MG63 (cell line): ENCODE measurements at regions not wholly inside any gene's neighbourhood (a gene's known extent, or its start where the extent isn't known, plus 50 kb on each side); places are given as distances from the start of the nearest gene placed in this dataset.

Experiments
- DNase-seq: peaks from one replicate; pipeline ENCODE4 v3.0.0-alpha.2; 2020
- H3K27me3 ChIP-seq: fragments of 250-450 bp; sonication (Bioruptor Pico); 2 replicates; pipeline ENCODE4 v1.5.1; 2020; ENCODE audit warnings: mild to moderate bottlenecking, moderate library complexity
- H3K36me3 ChIP-seq: fragments of 250-450 bp; sonication (Bioruptor Pico); 2 replicates; pipeline ENCODE4 v1.5.1; 2020; ENCODE audit warnings: mild to moderate bottlenecking, moderate library complexity
- H3K4me3 ChIP-seq: fragments of 250-450 bp; sonication (Bioruptor Pico); 2 replicates; pipeline ENCODE4 v1.5.1; 2020; ENCODE audit warnings: mild to moderate bottlenecking, moderate library complexity
- H3K9me3 ChIP-seq: fragments of 250-450 bp; sonication (Bioruptor Pico); 2 replicates; pipeline ENCODE4 v1.5.1; 2020; ENCODE audit warnings: mild to moderate bottlenecking, moderate library complexity

DNA sequence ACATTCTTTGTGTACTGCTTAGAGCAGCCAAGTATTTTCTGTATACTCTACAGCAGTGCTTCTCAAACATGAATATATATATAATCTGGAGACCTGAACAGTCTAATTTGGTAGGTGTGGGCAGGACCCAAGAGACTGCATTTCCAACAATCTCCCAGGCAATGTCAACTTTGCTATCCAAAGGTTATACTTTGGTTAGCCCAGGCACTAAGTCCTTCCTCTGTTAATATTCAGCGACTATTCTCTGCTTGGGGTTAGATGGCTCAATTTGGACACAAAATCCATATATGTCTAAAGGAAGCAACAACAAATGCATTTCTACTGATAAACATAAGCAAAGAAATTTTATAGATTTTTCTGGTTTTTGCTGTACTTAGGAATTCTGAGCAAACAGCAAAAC lies 480.0 kb upstream of the RPS6KA3 start:
- Histone ChIP-seq H3K36me3 (no peaks in the 10 kb centered on the region), H3K4me3 (no peak overlapping the region)
- no peak for DNase-seq

DNA sequence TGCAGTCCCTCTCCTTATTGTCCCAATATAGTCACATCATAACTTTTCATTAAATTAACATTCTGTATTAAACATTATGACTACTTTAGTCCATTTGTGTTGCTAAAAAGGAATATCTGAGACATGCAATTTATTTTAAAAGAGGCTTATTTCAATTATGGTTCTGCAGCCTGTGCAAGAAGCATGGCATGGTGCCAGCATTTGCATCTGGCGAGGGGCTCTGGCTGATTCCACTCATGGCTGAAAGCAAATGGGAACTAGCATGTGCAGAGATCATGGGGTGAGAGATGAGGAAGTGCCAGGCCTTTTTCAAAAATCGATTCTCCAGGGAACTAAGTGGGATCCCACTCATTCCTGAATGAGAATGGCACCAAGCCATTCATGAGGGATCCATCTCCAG lies 476.3 kb upstream of the RPS6KA3 start:
- H3K4me3 ChIP-seq: no peak overlapping the region
- no peaks in the 10 kb centered on the region for H3K9me3 ChIP-seq
- DNase-seq: no peak
- no peaks in the 10 kb centered on the region for H3K36me3 ChIP-seq
- no peaks in the 10 kb centered on the region for H3K27me3 ChIP-seq

More for the DNA sequence above, 480.0 kb upstream of the RPS6KA3 start:
- Histone ChIP-seq H3K27me3 (no peaks in the 10 kb centered on the region), H3K9me3 (no peaks in the 10 kb centered on the region)

DNA sequence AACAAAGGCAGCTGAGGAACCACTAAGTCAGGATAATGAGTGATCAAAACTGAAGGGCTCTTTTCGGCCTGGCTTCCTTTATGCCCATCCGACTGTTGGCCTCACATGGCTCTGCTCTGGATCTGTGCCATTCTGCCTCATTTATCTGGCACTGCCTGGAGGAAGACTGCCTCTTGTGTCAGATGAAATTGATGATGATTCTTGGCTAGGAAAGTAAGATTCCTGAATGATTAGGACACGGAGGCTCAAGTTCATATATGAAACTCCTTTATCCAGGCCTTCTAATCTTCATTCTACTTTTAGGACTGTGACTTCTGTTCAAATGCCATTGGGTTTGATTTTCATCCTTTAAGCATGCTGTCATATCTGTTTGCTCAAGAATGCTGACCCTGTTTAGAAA lies 475.4 kb upstream of the RPS6KA3 start:
- H3K4me3 ChIP-seq: no peak overlapping the region
- no peaks in the 10 kb centered on the region for H3K36me3 ChIP-seq

DNA sequence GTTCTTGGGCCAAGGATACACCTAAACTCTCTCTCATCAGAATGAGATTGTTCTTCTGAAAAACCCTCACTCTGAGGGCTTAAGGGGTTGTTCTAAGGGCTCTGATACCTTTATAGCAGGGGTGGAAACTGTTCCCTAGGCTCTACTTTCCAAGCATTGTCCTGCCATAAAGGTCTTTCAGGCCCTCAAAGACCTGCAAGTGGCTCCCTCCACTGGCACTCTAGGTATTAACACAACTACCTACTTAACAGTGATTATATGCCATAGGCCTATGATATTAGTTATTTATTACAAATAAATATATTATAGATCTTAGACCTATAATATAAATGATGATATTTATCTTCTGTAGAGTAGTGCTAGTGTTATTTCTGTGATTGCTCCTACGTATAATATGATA lies 473.7 kb upstream of the RPS6KA3 start:
- DNase-seq: no peak
- Histone ChIP-seq H3K9me3 (no peaks in the 10 kb centered on the region), H3K36me3 (no peaks in the 10 kb centered on the region), H3K27me3 (no peaks in the 10 kb centered on the region), H3K4me3 (no peak overlapping the region)

More for the DNA sequence above, 475.4 kb upstream of the RPS6KA3 start:
- no peak for DNase-seq
- Histone ChIP-seq H3K9me3 (no peaks in the 10 kb centered on the region), H3K27me3 (no peaks in the 10 kb centered on the region)

DNA sequence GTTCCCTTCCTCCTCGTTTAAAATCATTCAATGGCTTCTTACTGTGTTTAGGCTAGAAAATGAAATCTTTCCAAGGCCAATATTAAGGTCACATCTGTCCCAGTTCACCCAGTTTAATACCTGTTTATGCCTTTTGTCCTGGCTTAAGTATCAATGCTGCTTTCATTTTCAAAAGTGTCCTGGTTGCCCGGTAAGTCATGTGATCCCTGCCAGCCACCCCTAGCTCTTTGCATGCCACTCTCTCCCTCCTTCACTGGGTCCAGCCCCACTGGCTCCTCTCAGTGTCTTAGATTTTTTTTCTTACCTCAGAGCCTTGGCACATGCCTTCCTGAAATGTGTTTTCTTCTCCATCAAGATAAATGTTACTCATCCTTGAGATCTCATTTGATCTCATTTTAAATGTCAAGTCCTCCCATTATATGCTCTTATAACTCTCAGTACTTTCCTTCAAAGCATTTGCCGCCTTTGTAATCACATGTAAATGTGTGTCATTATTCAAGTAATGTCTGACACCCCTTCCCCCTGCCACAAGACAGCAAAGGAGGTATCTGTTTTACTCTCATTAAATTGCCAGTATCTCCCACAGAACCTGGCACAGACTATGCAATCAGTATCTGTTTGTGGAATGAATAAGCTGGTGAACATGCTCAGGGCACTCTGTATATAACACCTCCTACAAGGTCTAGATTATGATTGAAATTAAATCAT lies 472.5 kb upstream of the RPS6KA3 start:
- Histone ChIP-seq H3K27me3 (no peaks in the 10 kb centered on the region), H3K4me3 (no peak overlapping the region), H3K36me3 (no peaks in the 10 kb centered on the region), H3K9me3 (no peaks in the 10 kb centered on the region)
- DNase-seq: no peak

DNA sequence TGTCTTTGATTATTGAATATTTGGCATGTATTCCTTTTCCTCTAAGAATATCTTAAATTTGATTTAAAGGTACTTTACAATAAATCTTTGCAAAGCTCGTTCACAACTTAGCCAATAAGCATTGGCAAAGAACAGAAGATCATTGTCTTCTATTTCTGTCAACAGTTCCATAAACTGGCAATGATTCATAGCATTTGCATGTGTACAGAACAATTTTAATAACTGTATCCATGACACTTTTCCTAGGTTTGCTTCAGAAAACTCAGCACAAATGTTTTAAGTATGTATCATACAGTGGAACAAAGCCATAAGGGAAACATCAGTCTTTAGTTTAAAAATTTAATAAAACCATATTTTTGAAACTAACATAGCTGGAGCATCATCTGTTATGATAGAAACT lies 462.7 kb upstream of the RPS6KA3 start:
- no peak for DNase-seq
- no peak overlapping the region for H3K4me3 ChIP-seq
- no peaks in the 10 kb centered on the region for H3K27me3 ChIP-seq
- H3K36me3 ChIP-seq: no peaks in the 10 kb centered on the region
- no peaks in the 10 kb centered on the region for H3K9me3 ChIP-seq

DNA sequence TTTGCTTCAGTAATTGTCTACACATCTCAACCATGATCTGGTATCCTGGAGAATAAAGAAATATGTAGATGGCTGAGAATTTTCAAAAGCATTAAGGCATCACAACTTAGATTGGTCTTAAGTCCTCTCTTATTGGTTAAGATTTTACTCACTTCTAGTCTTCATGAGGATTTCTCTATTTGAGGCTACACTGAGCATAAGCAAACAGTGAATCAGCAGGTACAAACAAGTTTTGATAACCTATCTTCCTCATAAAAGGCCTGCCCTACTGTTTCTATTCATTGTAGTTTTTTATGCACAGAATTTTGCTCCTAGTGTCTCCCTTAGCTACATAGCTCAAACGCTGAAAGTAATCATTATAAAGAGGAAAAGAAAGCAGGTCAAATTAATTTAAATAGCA lies 460.7 kb upstream of the RPS6KA3 start:
- Histone ChIP-seq H3K9me3 (no peaks in the 10 kb centered on the region), H3K36me3 (no peaks in the 10 kb centered on the region), H3K4me3 (no peak overlapping the region), H3K27me3 (no peaks in the 10 kb centered on the region)
- DNase-seq: no peak

DNA sequence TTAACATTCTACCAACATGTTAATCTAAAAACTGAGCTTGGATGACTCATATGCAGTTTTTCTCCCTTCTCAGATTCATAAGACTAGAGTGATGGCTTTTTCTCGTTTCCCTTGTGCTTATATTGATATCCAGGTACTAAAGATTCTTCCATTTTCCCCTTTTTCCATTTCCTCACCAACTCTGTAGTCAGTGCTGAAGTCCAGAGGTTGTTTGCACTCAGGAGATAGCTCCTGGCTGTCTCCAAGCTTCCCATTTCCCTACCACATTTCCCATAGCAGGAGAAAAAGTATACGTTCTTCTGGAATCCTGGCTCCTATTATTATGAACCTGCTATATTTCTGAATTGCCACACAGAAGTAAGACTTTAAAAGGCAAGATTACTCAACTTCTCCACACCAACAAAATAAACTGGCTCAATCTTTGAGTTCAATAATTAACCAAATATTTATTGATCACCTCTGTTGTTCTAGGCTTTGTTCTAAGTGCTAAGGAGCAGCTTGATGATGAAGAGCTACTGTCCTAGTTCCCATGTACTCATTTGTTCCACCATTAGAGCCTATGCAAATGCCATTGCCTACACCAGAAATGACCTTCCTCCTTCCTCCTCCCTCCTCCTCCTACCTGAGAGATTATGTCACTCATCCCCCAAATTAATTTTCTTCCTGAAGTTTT lies 454.4 kb upstream of the RPS6KA3 start:
- DNase-seq: no peak
- H3K4me3 ChIP-seq: no peak overlapping the region
- H3K27me3 ChIP-seq: no peaks in the 10 kb centered on the region

DNA sequence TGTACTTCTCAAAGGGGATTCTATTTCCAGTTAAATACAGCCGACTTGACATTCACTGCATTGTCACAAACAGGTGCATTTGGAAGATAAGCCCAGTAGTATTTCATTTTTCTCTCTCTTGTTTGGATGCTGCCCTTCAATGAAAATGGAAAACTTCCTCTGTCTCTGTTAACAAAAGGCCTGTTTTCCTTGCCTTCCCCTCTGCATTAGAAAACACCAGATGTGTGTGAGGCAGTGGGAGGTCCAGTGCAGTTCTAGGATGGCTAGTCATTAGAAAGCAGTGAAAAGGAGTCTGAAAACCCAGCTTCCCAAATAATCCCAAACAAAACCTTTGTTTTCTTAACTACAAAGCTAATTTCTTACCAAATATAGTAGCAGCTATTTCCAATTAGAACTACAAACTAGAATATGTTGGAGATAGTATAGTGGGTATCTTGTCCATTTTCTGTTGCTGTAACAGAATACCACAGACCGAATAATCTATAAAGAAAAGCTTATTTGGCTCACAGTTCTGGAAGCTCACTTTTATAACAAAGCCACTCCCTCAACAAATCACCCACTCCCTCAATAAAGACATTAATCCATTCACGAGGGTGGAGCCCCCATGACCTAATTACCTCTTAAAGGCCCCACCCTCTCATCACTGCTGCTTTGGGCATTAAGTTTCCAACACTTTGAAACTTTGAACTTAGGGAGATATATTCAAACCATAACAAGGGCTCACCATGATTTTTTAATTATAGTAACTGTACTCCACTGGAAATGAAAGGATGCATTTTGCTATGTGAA lies 452.1 kb upstream of the RPS6KA3 start:
- no peaks in the 10 kb centered on the region for H3K36me3 ChIP-seq
- no peak for DNase-seq
- H3K4me3 ChIP-seq: no peak overlapping the region
- no peaks in the 10 kb centered on the region for H3K27me3 ChIP-seq
- no peaks in the 10 kb centered on the region for H3K9me3 ChIP-seq

More for the DNA sequence above, 454.4 kb upstream of the RPS6KA3 start:
- Histone ChIP-seq H3K9me3 (no peaks in the 10 kb centered on the region), H3K36me3 (no peaks in the 10 kb centered on the region)

DNA sequence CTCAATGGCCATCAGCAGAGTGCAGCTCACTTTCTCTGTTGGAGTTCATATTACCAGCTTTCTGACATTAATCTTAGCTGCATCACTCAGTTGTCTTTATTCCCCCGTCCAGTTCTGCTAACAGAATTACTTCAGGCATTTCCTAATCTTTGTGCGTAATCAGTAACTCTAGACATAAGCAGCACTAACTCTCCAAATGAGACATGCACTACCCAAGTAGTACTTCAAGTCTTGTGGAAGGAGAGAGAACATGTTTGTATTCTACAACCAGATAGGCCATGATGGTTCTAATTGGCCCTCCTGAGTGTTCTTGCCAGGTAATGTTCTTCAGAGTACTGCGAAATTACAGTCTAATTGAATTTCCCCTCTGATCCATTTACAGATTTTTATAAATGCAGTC lies 448.5 kb upstream of the RPS6KA3 start:
- H3K27me3 ChIP-seq: no peaks in the 10 kb centered on the region
- DNase-seq: no peak

DNA sequence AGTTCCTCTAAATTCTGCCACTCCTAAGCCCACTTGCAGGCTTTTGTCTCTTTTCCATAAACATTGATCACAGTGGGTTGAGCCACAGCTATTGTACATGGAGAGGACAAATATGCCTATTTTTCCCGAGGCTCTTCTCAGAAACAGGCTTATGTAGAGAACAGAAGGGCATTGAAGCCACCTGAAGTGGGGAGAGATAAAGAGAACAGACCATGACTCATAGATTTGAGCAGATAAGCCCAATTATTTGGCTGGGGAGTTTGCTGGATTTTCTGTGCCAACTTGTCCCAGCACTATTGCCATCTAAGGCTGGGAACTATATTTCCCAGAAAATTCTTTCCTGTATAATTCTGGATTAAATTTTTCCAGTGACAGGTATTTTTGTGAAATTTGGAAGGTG lies 446.1 kb upstream of the RPS6KA3 start:
- no peaks in the 10 kb centered on the region for H3K36me3 ChIP-seq
- no peaks in the 10 kb centered on the region for H3K9me3 ChIP-seq
- H3K4me3 ChIP-seq: no peak overlapping the region
- no peak for DNase-seq
- H3K27me3 ChIP-seq: no peaks in the 10 kb centered on the region

More for the DNA sequence above, 448.5 kb upstream of the RPS6KA3 start:
- no peak overlapping the region for H3K4me3 ChIP-seq
- H3K36me3 ChIP-seq: no peaks in the 10 kb centered on the region
- no peaks in the 10 kb centered on the region for H3K9me3 ChIP-seq

DNA sequence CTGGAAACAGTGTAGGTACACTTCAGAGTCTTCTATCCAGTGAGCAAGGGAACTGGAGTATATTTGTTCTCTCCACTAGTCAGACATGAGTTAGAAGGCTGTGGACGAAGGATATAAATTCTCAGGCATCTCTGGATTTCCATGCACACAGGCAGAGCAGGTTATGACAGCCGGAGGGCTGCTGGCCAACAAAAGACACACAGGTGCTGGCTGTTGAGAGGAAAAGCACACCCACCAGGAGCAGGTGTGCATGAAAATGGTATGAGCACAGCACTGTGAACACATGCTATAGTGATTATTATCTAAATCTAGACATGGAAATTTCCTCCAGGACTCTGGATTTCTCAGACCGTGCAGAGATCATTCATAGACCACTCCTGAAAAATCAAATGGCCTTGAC lies 444.7 kb upstream of the RPS6KA3 start:
- no peaks in the 10 kb centered on the region for H3K27me3 ChIP-seq
- no peaks in the 10 kb centered on the region for H3K9me3 ChIP-seq
- no peak for DNase-seq

DNA sequence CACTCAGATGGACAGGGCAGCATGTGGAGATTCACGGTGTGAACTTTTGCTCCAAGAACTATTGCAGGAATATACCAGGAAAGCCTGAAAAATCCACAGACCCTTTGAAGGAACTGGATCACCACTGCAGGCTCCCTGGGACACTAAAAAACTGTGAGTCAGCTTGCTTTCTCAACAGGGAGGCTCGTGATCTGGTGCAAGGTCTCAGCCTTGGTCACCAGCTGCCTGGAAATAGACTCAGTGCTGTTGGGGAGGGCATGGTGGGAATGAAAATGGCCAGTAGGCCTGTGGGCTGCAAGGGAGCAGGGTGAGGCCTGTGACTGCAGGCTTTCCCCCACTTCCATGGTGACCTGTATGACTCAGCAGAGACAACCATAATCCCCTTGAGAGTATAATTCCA lies 426.4 kb upstream of the RPS6KA3 start:
- H3K4me3 ChIP-seq: no peak overlapping the region
- no peaks in the 10 kb centered on the region for H3K36me3 ChIP-seq
- H3K9me3 ChIP-seq: no peaks in the 10 kb centered on the region
- DNase-seq: no peak
- no peaks in the 10 kb centered on the region for H3K27me3 ChIP-seq

More for the DNA sequence above, 444.7 kb upstream of the RPS6KA3 start:
- Histone ChIP-seq H3K36me3 (no peaks in the 10 kb centered on the region), H3K4me3 (no peak overlapping the region)

DNA sequence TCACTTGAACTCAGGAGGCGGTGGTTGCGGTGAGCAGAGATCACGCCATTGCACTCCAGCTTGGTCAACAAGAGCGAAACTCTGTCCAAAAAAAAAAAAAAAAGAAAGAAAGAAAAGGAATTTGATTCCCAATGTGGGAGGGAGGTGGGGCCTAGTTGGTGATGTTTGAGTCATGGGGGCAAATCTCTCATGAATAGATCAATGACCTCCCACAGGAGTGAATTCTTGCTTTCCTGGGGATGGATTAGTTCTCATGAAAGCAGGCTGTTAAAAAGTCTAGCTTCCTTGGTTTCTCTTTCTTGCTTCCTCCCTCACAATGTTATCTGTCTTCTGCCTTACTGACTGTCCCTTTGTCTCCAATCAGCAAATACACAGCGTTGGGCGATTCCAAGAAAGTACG lies 419.5 kb upstream of the RPS6KA3 start:
- no peaks in the 10 kb centered on the region for H3K27me3 ChIP-seq
- no peaks in the 10 kb centered on the region for H3K36me3 ChIP-seq
- no peak for DNase-seq
- H3K4me3 ChIP-seq: no peak overlapping the region
- H3K9me3 ChIP-seq: no peaks in the 10 kb centered on the region

DNA sequence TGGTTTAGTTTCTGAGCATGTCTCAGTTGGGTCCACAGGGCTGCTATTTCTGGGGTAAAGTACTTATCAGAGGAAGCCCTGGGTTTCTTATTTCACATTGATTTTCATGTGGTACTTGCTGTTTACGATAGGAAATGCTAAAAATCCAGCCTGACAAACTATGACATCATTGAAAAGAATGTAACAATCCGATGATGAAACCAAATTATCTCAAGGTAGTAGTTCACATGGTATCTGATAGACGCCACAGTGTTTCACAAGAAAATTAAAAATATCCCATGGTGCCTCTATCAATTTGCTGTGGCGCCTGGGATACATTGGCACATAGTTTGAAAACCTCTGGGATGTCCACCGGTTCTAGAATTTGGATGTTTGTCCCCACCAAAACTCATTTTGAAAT lies 418.9 kb upstream of the RPS6KA3 start:
- Histone ChIP-seq H3K4me3 (no peak overlapping the region), H3K36me3 (no peaks in the 10 kb centered on the region), H3K27me3 (no peaks in the 10 kb centered on the region), H3K9me3 (no peaks in the 10 kb centered on the region)
- DNase-seq: no peak

DNA sequence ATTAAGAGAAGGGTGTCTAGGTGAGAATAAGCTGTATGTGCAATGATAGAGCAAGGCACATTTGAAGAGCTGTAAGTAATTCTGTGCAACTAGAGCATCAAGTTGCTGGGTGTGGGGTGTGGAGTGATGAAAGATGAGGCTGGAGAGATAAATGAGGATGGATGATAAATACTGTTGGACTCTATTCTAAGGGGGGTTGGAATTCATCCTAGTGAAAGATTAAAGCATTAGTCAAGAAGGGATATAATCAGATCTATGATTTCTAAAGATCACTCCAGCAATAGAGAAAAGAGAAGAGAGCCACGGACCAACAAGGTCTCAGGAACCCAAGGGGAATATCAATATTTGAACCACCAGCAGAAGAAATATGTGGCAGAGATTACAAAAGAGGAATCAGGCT lies 415.0 kb upstream of the RPS6KA3 start:
- DNase-seq: no peak
- Histone ChIP-seq H3K4me3 (no peak overlapping the region), H3K27me3 (no peaks in the 10 kb centered on the region), H3K9me3 (no peaks in the 10 kb centered on the region), H3K36me3 (no peaks in the 10 kb centered on the region)

DNA sequence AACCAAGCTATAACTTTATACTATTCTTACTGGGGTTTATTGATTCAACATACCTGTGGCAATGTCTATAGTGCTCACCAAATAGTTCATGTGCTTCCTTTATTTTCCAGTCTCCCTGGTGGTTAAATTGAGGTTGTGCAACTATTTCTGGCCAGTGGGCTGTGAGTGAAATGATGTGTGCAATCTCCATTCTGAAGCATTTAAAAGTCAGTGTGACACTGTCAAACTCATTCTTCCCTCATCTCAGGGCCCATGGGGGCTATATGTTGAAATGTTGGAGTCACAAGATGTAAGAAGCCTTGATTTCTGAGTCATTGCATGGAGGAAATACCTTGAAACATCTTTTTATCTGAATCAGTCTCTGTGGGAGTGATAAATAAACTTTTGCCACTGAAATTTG lies 414.3 kb upstream of the RPS6KA3 start:
- Histone ChIP-seq H3K27me3 (no peaks in the 10 kb centered on the region), H3K36me3 (no peaks in the 10 kb centered on the region), H3K4me3 (no peak overlapping the region), H3K9me3 (no peaks in the 10 kb centered on the region)
- DNase-seq: no peak
